ENCODE measurements at regions not wholly inside any gene's neighbourhood (a gene's known extent, or its start where the extent isn't known, plus 50 kb on each side); places are given as distances from the start of the nearest gene placed in this dataset.
"Not testable (repeated sequence)": the region's sequence is repeated elsewhere in the genome, so short reads cannot be mapped to it uniquely, and the experiment has no call there.

- not testable (repeated sequence) for DNase-seq
Observed at GRCh38 chr11:3583476-3583875, 58.3 kb downstream of the ART5 start.

- not testable (repeated sequence) for DNase-seq
Observed at GRCh38 chr11:3581389-3581725, 60.4 kb downstream of the ART5 start.

- not testable (repeated sequence) for DNase-seq
Observed at GRCh38 chr11:3580487-3581388, 61.1 kb downstream of the ART5 start.

GRCh38 chr11:3579600-3580459 lies 62.0 kb downstream of the ART5 start:
- not testable (repeated sequence) for DNase-seq

- DNase-seq: not testable (repeated sequence)
Observed at GRCh38 chr11:3576066-3576604, 65.7 kb downstream of the ART5 start.

GRCh38 chr11:3572976-3573647 lies 68.7 kb downstream of the ART5 start:
- not testable (repeated sequence) for DNase-seq

GRCh38 chr11:3571752-3572151 lies 70.0 kb downstream of the ART5 start:
- DNase-seq: not testable (repeated sequence)

GRCh38 chr11:3565838-3566237 lies 76.0 kb downstream of the ART5 start:
- not testable (repeated sequence) for DNase-seq

GRCh38 chr11:3564383-3564782 lies 77.4 kb downstream of the ART5 start:
- DNase-seq: not testable (repeated sequence)

- DNase-seq: not testable (repeated sequence)
Observed at GRCh38 chr11:3554621-3555020, 87.2 kb downstream of the ART5 start.

- not testable (repeated sequence) for DNase-seq
Observed at GRCh38 chr11:3544990-3545389, 96.8 kb downstream of the ART5 start.

GRCh38 chr11:3538220-3538619 lies 103.6 kb downstream of the ART5 start:
- DNase-seq: not testable (repeated sequence)

GRCh38 chr11:3537254-3537653 lies 104.5 kb downstream of the ART5 start:
- DNase-seq: not testable (repeated sequence)

GRCh38 chr11:3532958-3533357 lies 108.8 kb downstream of the ART5 start:
- DNase-seq: not testable (repeated sequence)

- DNase-seq: not testable (repeated sequence)
Observed at GRCh38 chr11:3531280-3531679, 110.5 kb downstream of the ART5 start.

GRCh38 chr11:3523567-3523966 lies 118.2 kb downstream of the ART5 start:
- not testable (repeated sequence) for DNase-seq

- not testable (repeated sequence) for DNase-seq
Observed at GRCh38 chr11:3520905-3521304, 120.9 kb downstream of the ART5 start.

GRCh38 chr11:3519841-3520240 lies 122.0 kb downstream of the ART5 start:
- not testable (repeated sequence) for DNase-seq

- DNase-seq: not testable (repeated sequence)
Observed at GRCh38 chr11:3516934-3517567, 124.7 kb downstream of the ART5 start.

GRCh38 chr11:3516345-3516933 lies 125.4 kb downstream of the ART5 start:
- not testable (repeated sequence) for DNase-seq

- not testable (repeated sequence) for DNase-seq
Observed at GRCh38 chr11:3514635-3515424, 127.0 kb downstream of the ART5 start.
